CD4-positive, alpha-beta T cell treated with Interleukin-6 for 4 hours (primary cell): ENCODE measurements at regions not wholly inside any gene's neighbourhood (a gene's known extent, or its start where the extent isn't known, plus 50 kb on each side); places are given as distances from the start of the nearest gene placed in this dataset.

Experiments
- DNase-seq: peaks from one replicate; pipeline ENCODE4 v3.0.0-alpha.2; 2020; ENCODE audit warnings: mixed read lengths

DNA sequence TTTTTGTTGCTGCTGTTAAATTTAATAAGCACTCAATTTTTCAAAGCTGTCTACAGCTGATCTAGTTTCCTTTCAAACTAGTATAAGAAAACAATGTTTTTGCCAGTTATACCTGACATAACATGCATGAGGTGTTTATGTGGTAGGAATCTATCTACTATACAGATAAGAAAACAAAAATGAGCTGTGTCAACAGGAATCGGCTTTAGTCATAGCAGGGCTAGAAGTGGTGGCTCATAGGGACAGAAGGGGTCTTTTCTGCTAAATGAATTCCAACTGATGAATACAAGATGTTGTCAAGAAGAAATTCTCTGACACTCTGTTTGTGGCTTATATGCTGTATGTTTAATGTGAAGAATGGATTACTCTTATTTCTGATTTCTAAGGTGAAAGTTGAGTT is 55.7 kb upstream of the CLNK start:
- DNase-seq, result no peak

GRCh38 chr4:10738826-10739489 is 54.4 kb upstream of the CLNK start:
- DNase-seq, result no peak

DNA sequence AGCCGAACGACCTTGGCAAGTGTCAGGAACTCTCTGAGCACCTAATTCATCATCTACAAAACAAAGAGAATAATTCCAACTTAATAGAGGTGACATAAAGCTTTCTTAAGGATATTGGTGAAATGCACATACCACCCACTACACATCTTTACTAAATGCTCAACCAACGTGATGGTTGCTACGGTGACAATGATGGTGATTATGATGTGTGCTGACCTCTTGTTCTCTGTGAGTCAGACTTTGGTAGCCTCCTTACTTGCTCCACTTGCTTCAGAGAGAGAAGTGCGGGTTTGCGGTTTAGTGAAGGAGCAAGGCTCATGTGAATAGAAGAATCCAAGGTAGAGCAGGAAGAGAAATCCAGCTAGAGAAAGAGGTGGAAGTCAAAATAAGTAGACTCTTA is 52.8 kb upstream of the CLNK start:
- no peak for DNase-seq

DNA sequence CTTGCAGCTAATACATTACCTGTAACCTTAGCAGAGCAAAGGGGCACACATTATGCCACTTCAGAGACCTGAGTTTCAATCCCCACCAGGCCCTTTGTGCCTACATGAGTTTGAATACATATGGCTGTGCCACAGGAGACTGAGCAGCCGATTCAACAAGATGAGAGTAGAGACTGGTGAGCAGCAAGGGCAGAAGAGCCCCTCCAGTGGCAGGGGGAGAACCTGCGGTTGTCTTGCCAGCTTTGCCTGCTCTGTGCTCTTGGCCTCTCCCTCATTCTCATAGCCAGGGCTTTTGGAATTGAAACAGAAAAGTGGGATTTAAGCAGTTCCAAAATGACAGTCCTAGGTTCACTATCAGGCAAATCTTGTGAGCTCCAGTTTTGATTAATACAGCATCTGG is 52.3 kb upstream of the CLNK start:
- DNase-seq, result no peak

- no peak for DNase-seq
Measured at GRCh38 chr4:10736266-10736665, 51.7 kb upstream of the CLNK start.

DNA sequence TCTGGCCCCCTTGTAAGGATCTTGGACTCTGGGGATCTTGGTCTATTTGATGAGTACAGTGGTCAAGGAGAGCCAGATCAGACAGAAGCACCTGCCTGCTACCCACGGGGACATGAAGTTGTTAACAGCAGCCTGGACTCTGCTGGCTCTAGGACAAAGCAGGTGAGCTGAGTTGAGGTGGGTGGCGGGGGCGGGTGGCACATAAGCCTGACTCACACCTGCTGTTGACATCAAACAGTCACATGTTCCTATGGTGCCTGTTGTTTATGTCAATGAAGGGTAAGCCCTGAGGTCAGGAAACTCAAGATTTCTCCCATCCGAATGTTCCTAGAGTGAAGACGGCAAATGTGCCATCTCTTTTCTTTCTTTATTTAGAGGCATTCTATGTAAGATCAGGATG is 50.1 kb upstream of the CLNK start:
- peak; percentile 11 for DNase-seq
